Urothelium cell line (cell line): ENCODE measurements at regions not wholly inside any gene's neighbourhood (a gene's known extent, or its start where the extent isn't known, plus 50 kb on each side); places are given as distances from the start of the nearest gene placed in this dataset.
"Not testable (repeated sequence)": the region's sequence is repeated elsewhere in the genome, so short reads cannot be mapped to it uniquely, and the experiment has no call there.

Experiments used
- DNase-seq: peaks from one replicate; pipeline ENCODE4 v3.0.0; 2011; ENCODE audit warnings: low spot score, mixed read lengths
- FAIRE-seq: peaks from 2 replicates; lab custom pipeline; 2011; peaks lifted over from hg19 to GRCh38; lab: Jason Lieb, UNC

DNA sequence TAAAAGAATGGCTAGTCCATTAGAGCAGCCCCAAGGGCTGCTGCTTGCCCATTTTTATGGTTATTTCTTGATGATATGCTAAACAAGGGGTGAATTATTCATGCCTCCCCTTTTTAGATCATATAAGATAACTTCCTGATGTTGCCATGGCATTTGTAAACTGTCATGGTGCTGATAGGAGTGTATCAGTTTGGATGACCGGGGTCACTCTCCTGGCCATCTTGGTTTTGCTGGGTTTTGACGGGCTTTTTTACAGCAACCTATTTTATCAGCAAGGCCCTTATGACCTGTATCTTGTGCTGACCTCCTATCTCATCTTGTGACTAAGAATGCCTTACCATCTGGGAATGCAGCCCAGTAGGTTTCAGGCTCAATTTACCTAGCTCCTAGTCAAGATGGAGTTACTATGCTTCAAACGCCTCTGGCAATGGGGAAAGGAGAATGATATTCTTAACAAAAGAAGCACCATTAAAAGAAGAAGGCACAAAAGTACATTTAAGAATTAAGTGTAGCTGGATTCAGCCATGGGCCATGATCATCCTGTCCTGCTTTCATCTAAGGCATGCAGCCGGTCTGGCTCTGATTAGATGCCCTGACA lies 1156.0 kb downstream of the PCDH9 start:
- FAIRE-seq (no peak), DNase-seq (no peak)

DNA sequence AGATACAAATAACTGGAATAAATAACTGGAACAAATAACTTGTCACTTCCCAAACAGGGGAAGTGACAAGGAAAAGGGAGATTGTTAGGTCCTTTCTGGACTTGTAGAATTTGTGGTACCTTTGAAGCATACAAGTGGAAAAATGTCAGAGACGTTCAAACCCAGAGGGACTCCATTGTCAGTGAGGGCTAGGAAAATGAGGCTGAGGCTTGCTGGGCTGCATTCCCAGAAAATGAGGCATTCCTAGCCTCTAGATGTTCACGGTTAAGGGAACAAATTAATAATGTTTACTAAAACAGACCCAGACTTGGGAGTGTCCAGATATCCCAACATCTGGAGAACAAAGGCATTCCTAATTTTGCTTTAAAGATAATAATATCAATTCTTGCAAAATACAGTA lies 1158.0 kb downstream of the PCDH9 start:
- not testable (repeated sequence) for FAIRE-seq, DNase-seq

DNA sequence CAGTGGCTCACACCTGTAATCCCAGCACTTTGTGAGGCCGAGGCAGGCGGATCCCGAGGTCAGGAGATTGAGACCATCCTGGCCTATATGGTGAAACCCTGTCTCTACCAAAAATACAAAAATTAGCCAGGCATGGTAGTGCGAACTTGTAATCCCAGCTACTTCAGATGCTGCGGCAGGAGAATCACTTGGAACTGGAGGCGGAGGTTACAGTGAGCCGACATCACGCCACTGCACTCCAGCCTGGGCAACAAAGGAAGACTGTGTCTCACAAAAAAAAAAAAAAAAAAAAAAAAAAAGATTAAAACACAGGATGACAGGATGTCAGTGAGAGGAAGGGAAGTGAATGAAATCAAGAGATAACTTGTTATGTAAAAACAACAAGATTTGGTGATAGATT lies 1158.5 kb downstream of the PCDH9 start:
- DNase-seq (no peak), FAIRE-seq (no peak)

DNA sequence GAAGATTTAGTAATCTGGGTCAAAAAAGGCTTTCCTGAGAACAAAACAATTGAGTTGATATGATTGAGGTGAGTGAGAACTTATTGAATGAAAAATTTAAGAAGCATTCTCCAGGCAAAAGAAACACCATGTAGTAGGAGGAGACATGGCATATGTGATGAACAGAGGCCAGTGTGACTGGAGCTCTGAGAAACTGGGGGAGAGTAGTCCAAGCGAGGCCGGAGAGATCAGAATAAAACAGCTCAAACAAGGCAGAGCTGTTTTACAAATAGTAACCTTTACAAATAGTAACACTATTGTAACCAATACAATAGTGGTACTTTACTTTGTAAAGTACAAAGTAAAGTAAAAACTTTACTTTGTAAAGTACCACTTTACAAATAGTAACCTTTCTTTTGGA lies 1159.1 kb downstream of the PCDH9 start:
- DNase-seq (no peak), FAIRE-seq (no peak)

DNA sequence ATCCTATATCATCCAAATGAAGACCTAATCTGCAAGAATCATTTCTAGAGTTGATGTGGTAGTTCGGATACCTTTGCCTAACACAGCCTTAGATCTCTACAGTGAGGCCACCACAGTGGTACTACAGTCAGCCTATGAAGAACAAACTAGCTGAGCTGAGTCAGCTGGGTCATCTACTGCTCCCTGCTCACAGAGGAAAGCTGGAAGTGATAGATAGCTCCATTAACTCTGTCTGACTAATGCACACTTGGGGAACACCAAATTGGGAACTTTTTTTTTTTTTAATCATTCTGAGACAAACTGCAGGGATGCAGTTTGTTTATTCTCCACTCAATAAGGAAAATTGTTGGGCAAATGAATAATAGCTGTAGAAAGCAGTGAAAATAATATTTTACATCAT lies 1160.6 kb downstream of the PCDH9 start:
- FAIRE-seq (no peak), DNase-seq (no peak)

DNA sequence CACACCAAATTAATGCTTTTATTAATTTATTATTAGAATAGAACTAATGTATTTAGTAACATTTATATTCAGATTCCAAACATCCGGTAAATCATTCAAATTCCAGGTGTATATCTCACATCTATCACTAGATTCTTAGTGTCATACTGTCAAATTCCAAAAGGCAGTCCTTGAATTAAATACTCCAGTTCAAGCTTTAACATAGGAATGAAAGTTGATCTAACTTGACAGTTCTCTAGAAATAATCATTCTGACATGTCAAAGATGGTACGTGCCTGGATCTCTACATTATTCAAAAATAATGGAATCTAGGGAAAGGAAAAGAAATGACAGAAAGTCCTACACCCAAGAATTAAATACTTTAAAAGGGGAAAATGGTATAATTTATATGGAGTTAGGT lies 1161.5 kb downstream of the PCDH9 start:
- no peak for DNase-seq
- no peak for FAIRE-seq

DNA sequence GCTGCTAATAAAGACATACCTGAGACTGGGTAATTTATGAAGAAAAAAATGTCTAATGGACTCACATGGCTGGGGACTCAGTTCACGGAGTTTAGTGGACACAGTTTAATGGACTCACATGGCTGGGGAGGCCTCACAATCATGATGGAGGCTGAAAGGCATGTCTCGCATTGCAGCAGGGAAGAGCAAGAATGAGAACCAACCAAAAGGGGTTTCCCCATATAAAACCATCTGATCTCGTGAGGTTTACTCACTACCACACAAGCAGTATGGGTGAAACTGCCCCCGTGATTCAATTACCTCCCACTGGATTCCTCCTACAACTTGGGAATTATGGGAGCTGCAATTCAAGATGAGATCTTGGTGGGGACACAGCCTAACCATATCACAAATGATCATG lies 1181.2 kb downstream of the PCDH9 start:
- no peak for FAIRE-seq
- DNase-seq: no peak

DNA sequence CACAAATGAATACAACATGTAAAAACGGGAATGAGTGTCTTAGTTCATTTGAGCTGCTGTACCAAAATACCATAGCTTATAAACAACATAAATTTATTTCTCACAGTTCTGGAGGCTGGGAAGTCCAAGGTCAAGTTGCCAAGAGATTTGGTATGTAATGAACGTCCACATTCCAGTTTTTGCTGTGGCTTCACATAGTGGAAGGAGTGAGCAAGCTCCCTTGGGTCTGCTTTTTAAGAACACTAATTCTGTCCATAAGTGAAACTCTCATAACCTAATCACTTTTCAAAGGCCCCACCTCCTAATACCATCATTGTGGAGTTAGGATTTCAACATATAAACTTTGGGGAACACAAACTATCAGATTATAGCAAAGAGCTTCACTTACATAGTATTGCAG lies 1189.6 kb downstream of the PCDH9 start:
- no peak for DNase-seq

DNA sequence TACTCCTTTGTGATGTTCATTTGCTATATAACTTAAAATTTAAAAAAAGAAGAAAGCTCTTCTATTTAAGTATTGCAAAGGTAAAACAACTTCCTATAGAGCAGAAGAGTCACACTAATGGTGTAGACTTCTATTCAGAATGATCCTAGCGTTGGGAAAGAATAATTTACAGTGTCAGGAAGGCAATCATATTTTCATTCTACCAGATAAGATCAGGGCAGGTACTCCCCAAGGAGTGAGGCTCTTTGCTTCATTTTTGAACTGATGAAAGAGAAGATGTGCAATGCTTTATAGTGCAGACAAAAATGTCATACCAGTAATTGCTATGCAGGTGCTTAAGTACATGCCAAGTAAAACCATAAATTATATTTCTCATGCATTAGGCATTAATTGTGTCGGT lies 1193.0 kb downstream of the PCDH9 start:
- no peak for FAIRE-seq
- DNase-seq: no peak

More for the DNA sequence above, 1189.6 kb downstream of the PCDH9 start:
- no peak for FAIRE-seq

DNA sequence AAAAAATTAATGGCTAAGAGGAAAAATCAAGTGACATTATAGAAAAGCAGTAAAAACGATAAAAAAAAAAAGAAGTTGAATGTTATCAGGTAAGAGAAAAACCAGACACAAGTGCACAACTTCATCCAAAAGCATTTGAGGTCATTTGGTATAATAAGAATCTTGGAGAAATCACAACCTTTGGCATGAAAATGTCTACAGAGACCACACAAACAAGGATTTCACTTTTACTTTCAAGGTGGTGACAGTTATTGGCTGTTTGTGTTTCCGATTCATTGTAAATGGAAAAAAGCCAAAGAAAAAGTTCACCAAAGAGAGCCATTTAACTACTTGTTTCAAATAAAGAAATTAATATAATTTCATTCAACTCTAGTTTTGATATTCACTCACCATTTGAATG lies 1193.5 kb downstream of the PCDH9 start:
- DNase-seq (no peak), FAIRE-seq (no peak)

DNA sequence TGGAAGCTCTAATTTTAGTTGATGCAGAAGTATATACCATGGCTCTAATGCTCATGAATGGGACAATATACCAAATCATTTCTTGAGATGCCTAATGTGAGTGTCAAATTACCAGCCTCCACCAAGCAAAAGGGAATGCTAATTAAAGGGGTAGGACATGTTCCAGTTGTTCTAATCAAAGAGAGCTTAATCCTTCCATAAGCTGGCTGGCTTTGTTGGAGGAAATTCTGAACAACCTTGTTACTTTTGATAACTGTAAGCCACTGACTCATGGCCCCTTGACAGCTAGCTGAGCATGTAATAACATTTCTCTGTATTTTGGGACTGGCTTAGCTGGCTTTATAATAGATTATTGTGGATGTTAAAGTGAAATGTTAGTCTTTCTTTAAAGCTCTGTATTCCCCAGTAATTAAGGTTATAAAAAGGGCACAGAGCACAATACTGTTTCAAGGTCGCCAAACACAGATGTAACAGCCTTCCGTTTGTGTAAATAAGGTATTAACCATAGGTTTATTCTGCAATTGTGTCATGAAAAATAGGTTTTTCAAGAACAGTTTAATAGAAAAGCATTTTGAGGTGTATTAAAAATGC lies 1194.0 kb downstream of the PCDH9 start:
- FAIRE-seq (no peak), DNase-seq (no peak)

DNA sequence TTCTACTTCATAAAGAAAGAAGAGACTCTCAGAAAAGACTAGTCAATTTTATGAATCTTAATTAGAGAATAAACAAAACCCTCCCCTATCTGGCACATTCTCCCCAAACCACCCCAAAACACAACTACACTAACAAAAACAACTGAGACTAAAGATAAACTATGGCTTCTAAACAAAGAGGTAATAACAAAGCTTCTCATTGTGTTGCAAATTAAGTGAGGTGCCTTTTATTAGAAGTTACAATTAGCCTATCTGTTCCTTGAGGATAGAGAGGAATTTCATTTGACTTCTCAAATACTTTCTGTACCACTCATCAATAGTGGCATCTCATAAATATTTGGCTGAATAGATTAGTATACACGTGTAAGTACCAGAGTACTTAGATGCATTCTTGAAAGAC lies 1196.2 kb downstream of the PCDH9 start:
- DNase-seq (no peak), FAIRE-seq (no peak)

DNA sequence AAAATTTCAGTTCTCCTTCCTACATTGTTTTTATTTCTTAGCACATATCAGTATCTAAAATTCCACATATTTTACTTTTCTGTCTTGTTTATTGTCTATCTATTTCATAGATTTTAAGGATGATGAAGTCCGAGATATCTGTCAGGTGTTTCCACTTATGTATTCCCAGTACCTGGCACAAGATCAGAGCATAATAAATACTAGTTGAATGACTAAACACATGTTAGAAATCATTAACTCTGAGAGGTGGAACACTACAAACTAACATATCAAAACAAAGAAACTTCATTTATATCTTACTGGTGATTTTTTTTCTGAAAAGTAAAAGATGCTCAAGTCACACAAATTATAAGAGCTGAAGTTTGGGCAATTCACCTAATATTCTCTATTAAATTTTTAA lies 1208.3 kb downstream of the PCDH9 start:
- DNase-seq: no peak
- FAIRE-seq: no peak

DNA sequence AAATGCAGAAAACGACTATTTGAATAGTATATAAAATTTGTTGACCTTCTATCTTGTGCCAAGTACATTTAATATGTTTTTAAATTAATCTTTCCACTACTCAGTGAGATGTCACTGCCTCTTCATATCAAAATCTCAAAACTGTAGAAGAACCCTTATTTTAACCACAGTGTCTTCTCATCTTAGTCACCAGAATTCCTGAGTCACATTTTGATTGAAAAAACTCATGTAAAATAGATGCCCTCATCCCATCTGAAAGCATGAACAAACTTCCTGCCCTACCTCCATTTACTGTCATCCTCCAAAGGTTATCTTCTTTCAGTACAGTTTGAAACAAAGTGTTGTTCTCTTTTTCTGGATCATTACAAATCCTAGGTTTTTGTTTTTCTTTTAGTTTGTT lies 1215.4 kb downstream of the PCDH9 start:
- DNase-seq (no peak), FAIRE-seq (no peak)

DNA sequence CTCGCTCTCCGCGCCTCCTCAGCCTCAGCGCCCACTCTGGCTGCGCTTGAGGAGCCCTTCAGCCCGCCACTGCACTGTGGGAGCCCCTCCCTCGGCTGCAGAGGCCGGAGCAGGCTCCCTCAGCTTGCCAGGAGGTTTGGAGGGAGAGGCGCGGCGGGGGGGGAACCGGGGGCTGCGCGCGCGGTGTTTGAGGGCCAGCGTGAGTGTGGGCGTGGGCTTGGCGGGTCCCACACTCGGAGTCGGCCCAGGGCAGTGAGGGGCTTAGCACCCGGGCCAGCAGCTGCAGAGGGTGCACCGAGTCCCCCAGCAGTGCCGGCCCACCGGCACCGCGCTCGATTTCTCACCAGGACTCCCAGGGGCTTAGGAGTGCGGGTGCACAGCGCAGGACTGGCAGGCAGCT lies 1220.9 kb downstream of the PCDH9 start:
- DNase-seq: no peak
- no peak for FAIRE-seq

DNA sequence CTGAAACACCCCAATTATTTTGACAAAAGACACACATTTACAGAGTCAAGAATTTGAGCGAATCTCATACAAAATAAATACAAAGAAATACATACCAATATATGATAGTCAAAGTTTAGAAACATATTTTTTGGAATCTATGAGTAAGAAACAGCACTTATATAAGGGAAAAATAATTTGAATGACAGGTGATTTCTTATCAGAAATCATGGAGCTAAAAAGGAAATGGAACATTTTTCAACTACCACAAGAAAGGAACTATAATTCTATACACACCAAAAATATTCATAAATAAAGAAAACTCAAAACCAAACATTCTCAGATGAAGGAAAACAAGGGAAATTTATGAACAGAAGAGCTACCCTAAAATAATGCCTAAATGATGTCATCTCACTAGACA lies 1226.6 kb downstream of the PCDH9 start:
- FAIRE-seq: no peak
- no peak for DNase-seq

DNA sequence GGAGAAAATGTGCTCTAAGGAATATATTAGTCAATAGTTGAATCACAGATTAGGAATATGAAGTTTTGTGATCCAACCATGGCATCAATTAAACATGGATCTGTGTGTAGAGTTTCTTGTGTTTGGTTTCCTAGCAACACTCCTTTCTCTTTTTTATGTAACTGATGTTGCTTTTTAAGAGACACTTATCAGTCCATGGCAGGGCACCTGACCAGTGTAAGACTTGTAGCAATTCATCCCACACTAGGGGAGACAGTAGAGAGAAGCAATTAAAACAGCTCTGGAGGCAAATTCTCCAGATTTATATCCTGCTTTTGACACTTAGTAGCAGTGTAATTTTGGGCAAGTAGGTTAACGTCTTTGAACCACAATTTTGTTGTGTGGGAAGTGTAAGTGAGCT lies 1229.0 kb downstream of the PCDH9 start:
- no peak for FAIRE-seq
- no peak for DNase-seq

DNA sequence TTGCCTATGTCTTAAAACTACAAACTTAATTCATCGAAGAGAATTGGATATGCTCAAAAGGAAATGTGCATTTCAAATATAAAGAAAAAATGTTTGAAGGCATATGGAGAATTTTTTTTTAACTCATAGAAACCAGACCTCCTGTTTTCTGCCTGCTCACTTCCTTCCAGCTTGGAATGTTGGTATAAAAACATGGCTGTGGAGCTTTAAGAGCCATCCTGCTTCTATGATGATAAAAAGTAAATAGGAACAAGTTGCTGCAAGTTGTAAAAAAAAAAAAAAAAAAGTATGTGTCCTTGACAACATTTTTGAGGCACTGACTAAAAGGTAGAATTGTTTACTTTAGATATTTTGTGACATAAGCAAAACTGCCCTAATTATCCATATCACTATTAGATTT lies 1230.7 kb downstream of the PCDH9 start:
- DNase-seq: no peak
- no peak for FAIRE-seq

DNA sequence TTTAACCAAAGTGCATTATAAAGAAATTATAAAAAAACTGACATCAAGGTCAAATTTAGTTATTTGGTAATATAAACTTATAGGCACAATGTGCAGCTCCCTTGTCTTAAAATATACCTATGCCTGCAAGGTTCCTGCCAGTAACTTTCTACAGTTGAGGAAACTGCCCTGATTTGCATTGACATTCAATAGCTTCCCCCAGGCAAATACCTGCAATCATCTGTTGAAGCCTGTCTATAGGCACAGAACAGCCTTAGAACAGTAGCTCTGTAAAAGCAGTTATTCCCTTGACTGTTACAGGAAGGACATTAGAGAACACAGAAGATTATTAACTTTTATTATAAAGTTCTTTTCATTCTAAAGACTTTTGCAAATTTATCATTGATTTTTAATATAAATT lies 1239.5 kb downstream of the PCDH9 start:
- DNase-seq (no peak), FAIRE-seq (no peak)

DNA sequence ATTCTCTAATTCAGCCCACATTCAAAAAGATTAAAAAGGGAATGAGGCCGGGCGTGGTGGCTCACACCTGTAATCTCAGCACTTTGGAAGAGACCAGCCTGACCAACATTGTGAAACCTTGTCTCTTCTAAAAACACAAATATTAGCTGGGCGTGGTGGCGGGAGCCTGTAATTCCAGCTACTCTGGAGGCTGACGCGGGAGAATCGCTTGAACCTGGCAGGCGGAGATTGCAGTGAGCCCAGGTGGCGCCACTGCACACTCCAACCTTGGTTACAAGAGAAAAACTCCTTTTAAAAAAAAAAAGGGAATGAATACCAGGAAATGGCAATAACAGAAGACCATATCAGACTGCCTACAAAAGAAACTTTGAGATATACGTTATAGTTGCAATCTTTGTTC lies 1244.5 kb downstream of the PCDH9 start:
- DNase-seq: no peak
- no peak for FAIRE-seq

DNA sequence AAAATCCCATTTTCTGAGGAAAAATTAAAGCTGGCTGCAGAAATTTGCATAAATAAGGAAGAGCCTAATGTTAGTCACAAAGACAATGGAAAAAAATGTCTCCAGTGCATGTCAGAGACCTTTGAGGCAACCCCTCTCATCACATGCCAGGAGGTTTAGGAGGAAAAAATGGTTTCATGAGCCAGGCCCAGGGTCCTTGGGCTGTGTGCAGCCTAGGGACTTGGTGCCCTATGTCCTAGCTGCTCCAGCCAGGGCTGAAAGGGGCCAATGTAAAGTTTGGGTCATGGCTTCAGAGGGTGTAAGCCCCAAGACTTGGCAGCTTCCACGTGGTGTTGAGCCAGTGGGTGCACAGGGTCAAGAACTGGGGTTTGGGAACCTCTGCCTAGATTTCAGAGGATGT lies 1252.6 kb downstream of the PCDH9 start:
- DNase-seq: no peak
- FAIRE-seq: no peak

DNA sequence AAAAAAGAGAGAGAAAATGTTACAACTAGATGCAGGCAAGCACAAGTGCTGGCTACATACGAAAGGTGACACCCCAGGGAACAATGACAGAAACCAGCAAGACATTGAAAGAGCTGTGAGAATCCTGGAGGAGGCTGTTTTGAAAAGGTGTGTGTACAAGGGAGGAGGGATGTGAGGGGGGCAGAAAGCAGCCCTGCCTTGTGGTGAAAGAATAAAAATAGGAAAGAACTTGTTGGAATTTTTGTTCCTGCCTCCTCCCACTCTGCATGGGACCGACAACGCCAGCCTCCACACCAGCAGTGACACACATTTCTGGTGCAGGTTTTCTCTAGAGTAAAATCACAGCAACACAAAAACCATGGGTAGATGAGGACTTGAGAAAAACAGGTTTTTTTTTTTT lies 1258.6 kb downstream of the PCDH9 start:
- FAIRE-seq: no peak
- no peak for DNase-seq

DNA sequence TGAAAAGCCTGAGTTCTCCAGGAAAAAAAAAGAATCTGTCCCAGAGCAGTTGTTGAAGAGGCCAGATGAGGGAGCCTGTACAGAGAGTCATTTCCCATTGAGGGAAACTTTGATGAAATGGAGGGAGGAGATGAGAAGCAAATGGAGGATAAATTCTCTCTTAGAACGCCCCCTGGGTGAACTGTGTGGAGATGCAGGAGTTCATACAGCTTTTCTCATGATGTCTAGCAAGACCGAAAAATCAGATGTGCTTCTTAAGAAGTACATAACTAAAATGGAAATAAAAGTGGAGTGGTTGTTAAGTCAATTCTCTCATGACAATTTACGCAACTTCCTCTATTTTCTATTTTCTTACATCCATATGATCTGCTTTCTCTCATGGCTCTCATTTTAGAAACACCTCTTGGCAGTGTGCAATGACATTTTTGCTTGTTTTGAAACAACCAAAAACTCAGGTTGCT lies 1263.1 kb downstream of the PCDH9 start:
- DNase-seq (peak; percentile 4), FAIRE-seq (no peak)
